Liver (tissue), 7 donors: ENCODE measurements at regions not wholly inside any gene's neighbourhood (a gene's known extent, or its start where the extent isn't known, plus 50 kb on each side); places are given as distances from the start of the nearest gene placed in this dataset.
"Not testable (repeated sequence)": the region's sequence is repeated elsewhere in the genome, so short reads cannot be mapped to it uniquely, and the experiment has no call there.

Experiments
- DNase-seq: peaks from one replicate; pipeline ENCODE4 v3.0.0-alpha.2; 2017; ENCODE audit warnings: low spot score
- H3K27ac ChIP-seq, 2 donors: one replicate each; pipeline ENCODE4 v1.7.0; 2013; ENCODE audit warnings: inconsistent platforms in 2 of 2, low read length in 2 of 2, control low read depth in 1 of 2, low read depth in 1 of 2, mild to moderate bottlenecking in 1 of 2
- H3K27me3 ChIP-seq, 4 donors: one replicate each; pipeline versions ENCODE4 v1.6.1 to v1.7.0; 2013; ENCODE audit warnings: low read length in 3 of 4, inconsistent platforms in 1 of 4, mild to moderate bottlenecking in 1 of 4, moderate library complexity in 1 of 4; ENCODE audit not compliant: control insufficient read depth in 4 of 4, insufficient read depth in 4 of 4
- H3K36me3 ChIP-seq, 4 donors: one replicate each; pipeline versions ENCODE4 v1.6.1 to v1.7.0; 2013; ENCODE audit warnings: low read length in 3 of 4, mild to moderate bottlenecking in 3 of 4, low read depth in 1 of 4, moderate library complexity in 1 of 4; ENCODE audit not compliant: control insufficient read depth in 4 of 4, insufficient read depth in 3 of 4
- H3K4me1 ChIP-seq, 4 donors: one replicate each; pipeline versions ENCODE4 v1.6.1 to v1.7.0; 2013; ENCODE audit warnings: low read length in 3 of 4, mild to moderate bottlenecking in 3 of 4, moderate library complexity in 1 of 4; ENCODE audit not compliant: control insufficient read depth in 4 of 4, insufficient read depth in 4 of 4
- H3K4me3 ChIP-seq, 3 donors: one replicate each; pipeline versions ENCODE4 v1.6.1 to v1.7.0; 2013; ENCODE audit warnings: low read length in 3 of 3, control low read depth in 1 of 3, low read depth in 1 of 3, mild to moderate bottlenecking in 1 of 3
- H3K9ac ChIP-seq, 2 donors: one replicate each; pipeline ENCODE4 v1.7.0; 2013; ENCODE audit warnings: low read length in 2 of 2, mild to moderate bottlenecking in 2 of 2, moderate library complexity in 2 of 2, control low read depth in 1 of 2, low read depth in 1 of 2
- H3K9me3 ChIP-seq, 4 donors: one replicate each; pipeline versions ENCODE4 v1.6.1 to v1.7.0; 2013; ENCODE audit warnings: low read length in 3 of 4; ENCODE audit not compliant: control insufficient read depth in 4 of 4
- ATF3 ChIP-seq: IDR thresholded peaks from 2 replicates; pipeline ENCODE4 v1.6.1; 2016; ENCODE audit warnings: antibody characterized with exemption
- EGR1 ChIP-seq, 2 donors: IDR thresholded peaks; 2 replicates each; pipeline ENCODE4 v1.6.1; 2016 to 2018; ENCODE audit warnings: antibody characterized with exemption in 2 of 2, low read depth in 2 of 2
- FOXA1 ChIP-seq: IDR thresholded peaks from 2 replicates; pipeline ENCODE4 v1.6.1; 2016; ENCODE audit warnings: antibody characterized with exemption
- FOXA2 ChIP-seq: IDR thresholded peaks from 2 replicates; pipeline ENCODE4 v1.6.1; 2016; ENCODE audit warnings: antibody characterized with exemption
- HNF4A ChIP-seq, 2 donors: conservative IDR thresholded peaks; 2 replicates each; pipeline ENCODE4 v1.6.1; 2016; ENCODE audit warnings: antibody characterized with exemption in 2 of 2, mild to moderate bottlenecking in 2 of 2
- HNF4G ChIP-seq: IDR thresholded peaks from 2 replicates; pipeline ENCODE4 v1.6.1; 2016; ENCODE audit warnings: antibody characterized with exemption
- JUND ChIP-seq, 2 donors: IDR thresholded peaks; 2 replicates each; pipeline ENCODE4 v1.6.1; 2016; ENCODE audit warnings: antibody characterized with exemption in 2 of 2
- MAX ChIP-seq: IDR thresholded peaks from 2 replicates; pipeline ENCODE4 v1.6.1; 2016; ENCODE audit warnings: antibody characterized with exemption
- RAD21 ChIP-seq, 2 donors: IDR thresholded peaks; 2 replicates each; pipeline ENCODE4 v1.6.1; 2016; ENCODE audit warnings: antibody characterized with exemption in 2 of 2, mild to moderate bottlenecking in 2 of 2
- RXRA ChIP-seq, 2 donors: IDR thresholded peaks; 2 replicates each; pipeline ENCODE4 v1.6.1; 2017 to 2018; ENCODE audit warnings: antibody characterized with exemption in 2 of 2, mild to moderate bottlenecking in 1 of 2
- SP1 ChIP-seq: IDR thresholded peaks from 2 replicates; pipeline ENCODE4 v1.6.1; 2018; ENCODE audit warnings: antibody characterized with exemption, mild to moderate bottlenecking
- TAF1 ChIP-seq: conservative IDR thresholded peaks from 2 replicates; pipeline ENCODE4 v1.6.1; 2016; ENCODE audit warnings: antibody characterized with exemption, mild to moderate bottlenecking
- YY1 ChIP-seq: IDR thresholded peaks from 2 replicates; pipeline ENCODE4 v1.6.1; 2016; ENCODE audit warnings: antibody characterized with exemption, mild to moderate bottlenecking
- ZBTB33 ChIP-seq: IDR thresholded peaks from 2 replicates; pipeline ENCODE4 v1.6.1; 2016; ENCODE audit warnings: antibody characterized with exemption
- WGBS: extraction: QIAGEN DNeasy Blood & Tissue Kit; methylation state at CpG from one replicate; pipeline ENCODE4 v1.1.7; 2013; 5-methylcytosine and 5-hydroxymethylcytosine counted together
- donor health status: healthy.
- donor health status: healthy.
- donor health status: healthy.
- donor health status: healthy.

- TF ChIP-seq SP1 (no peak), FOXA1 (no peak), ATF3 (no peak)
These were observed 81.6 kb upstream of the XYLT1 start (continued) for GRCh38 chr16:17552351-17552750.

GRCh38 chr16:17551682-17552081, 80.9 kb upstream of the XYLT1 start:
- 88% methylated on average over 6 of the region's 6 CpGs for WGBS

GRCh38 chr16:17548825-17549224, 78.1 kb upstream of the XYLT1 start:
- 68% methylated on average over 4 of the region's 4 CpGs for WGBS
- Histone ChIP-seq H3K4me1 (no peaks in the 10 kb centered on the region), H3K9me3 (no peaks in the 10 kb centered on the region), H3K27me3 (no peaks in the 10 kb centered on the region), H3K27ac (no peak overlapping the region), H3K9ac (no peak overlapping the region), H3K36me3 (no peaks in the 10 kb centered on the region), H3K4me3 (no peak overlapping the region)
- DNase-seq, result no peak
- TF ChIP-seq RXRA (IDR thresholded peaks at IDR 0.05) (no peak), SP1 (no peak)

More at GRCh38 chr16:17551682-17552081, 80.9 kb upstream of the XYLT1 start:
- not testable (repeated sequence) for H3K27me3 ChIP-seq, H3K9ac ChIP-seq, DNase-seq, H3K27ac ChIP-seq, H3K4me1 ChIP-seq, H3K36me3 ChIP-seq, H3K4me3 ChIP-seq, H3K9me3 ChIP-seq

- peak; percentile 43 for DNase-seq
- Histone ChIP-seq H3K9ac (no peak overlapping the region), H3K36me3 (no peaks in the 10 kb centered on the region), H3K27ac (no peak overlapping the region), H3K4me3 (no peak overlapping the region), H3K27me3 (no peaks in the 10 kb centered on the region), H3K4me1 (no peaks in the 10 kb centered on the region), H3K9me3 (no peaks in the 10 kb centered on the region)
- no peak for TF ChIP-seq FOXA2
- TF ChIP-seq TAF1, result no peak
- no peak for TF ChIP-seq EGR1 (IDR thresholded peaks at IDR 0.05; ENCODE audit: low read depth in 2 of 2)
- no peak for TF ChIP-seq JUND (IDR thresholded peaks at IDR 0.05)
- TF ChIP-seq RAD21 (IDR thresholded peaks at IDR 0.05), result no peak
- TF ChIP-seq HNF4A (conservative IDR thresholded peaks at IDR 0.05), result no peak
- TF ChIP-seq HNF4G, result no peak
- no peak for TF ChIP-seq RXRA (IDR thresholded peaks at IDR 0.05)
- TF ChIP-seq ZBTB33, result no peak
- TF ChIP-seq MAX, result no peak
- no peak for TF ChIP-seq SP1
- no peak for TF ChIP-seq YY1
- no peak for TF ChIP-seq ATF3
- 75% methylated on average over 3 of the region's 3 CpGs for WGBS
These were observed 74.0 kb upstream of the XYLT1 start for GRCh38 chr16:17544785-17545184.
